ENCODE measurements at regions not wholly inside any gene's neighbourhood (a gene's known extent, or its start where the extent isn't known, plus 50 kb on each side); places are given as distances from the start of the nearest gene placed in this dataset.
"Not testable (repeated sequence)": the region's sequence is repeated elsewhere in the genome, so short reads cannot be mapped to it uniquely, and the experiment has no call there.

- TF ChIP-seq, protein P1, sequence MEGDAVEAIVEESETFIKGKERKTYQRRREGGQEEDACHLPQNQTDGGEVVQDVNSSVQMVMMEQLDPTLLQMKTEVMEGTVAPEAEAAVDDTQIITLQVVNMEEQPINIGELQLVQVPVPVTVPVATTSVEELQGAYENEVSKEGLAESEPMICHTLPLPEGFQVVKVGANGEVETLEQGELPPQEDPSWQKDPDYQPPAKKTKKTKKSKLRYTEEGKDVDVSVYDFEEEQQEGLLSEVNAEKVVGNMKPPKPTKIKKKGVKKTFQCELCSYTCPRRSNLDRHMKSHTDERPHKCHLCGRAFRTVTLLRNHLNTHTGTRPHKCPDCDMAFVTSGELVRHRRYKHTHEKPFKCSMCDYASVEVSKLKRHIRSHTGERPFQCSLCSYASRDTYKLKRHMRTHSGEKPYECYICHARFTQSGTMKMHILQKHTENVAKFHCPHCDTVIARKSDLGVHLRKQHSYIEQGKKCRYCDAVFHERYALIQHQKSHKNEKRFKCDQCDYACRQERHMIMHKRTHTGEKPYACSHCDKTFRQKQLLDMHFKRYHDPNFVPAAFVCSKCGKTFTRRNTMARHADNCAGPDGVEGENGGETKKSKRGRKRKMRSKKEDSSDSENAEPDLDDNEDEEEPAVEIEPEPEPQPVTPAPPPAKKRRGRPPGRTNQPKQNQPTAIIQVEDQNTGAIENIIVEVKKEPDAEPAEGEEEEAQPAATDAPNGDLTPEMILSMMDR (IDR thresholded peaks at IDR 0.05) = no peak
- Histone ChIP-seq H3K27me3 (no peaks in the 10 kb centered on the region), H3K4me3 (no peak overlapping the region), H3K27ac (no peak overlapping the region), H3K36me3 (no peaks in the 10 kb centered on the region), H3K4me1 (peaks cover 0 to 31% (median 5%) of the 10 kb centered on the region in 4 donors), H3K9me3 (no peaks in the 10 kb centered on the region)
- DNase-seq = no peak
- intact Hi-C loops (cut with DNase I; ENCODE audit: low total_unique reads) = no loop called here
These were observed 65.9 kb upstream of the PPP1R12A start for GRCh38 chr12:80000831-80001230.

DNA sequence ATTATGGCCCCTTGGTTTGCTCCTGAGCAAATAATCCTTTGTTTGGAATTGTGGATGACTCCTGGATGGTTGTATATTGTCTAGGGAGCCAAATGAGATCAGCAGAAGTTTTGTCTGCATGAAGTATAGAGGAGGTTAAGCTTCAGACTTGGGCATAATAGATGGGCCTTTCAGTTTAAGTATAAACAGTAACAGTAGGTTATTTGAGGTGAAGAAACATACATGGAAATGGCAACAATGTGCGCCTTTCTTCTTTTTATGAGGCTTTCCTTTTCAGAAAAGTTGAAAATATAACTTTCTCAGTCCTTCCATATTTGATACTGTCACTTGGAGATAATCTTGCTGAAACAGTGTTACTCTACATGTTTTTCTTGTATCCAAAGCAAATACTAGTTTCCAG lies 63.7 kb upstream of the PPP1R12A start:
- no peaks in the 10 kb centered on the region for H3K9me3 ChIP-seq
- no peaks in the 10 kb centered on the region for H3K36me3 ChIP-seq
- no peaks in the 10 kb centered on the region for H3K27me3 ChIP-seq
- TF ChIP-seq, protein P1 (IDR thresholded peaks at IDR 0.05) = no peak
- intact Hi-C loops (cut with DNase I; ENCODE audit: low total_unique reads) = no loop called here
- peaks cover 0 to 31% (median 5%) of the 10 kb centered on the region in 4 donors for H3K4me1 ChIP-seq
- H3K27ac ChIP-seq = peak overlapping the region in 1 of 2 donors; percentile 9
- no peak for DNase-seq
- H3K4me3 ChIP-seq = no peak overlapping the region

GRCh38 chr12:79997096-79997791 lies 62.3 kb upstream of the PPP1R12A start:
- Histone ChIP-seq H3K4me3 (no peak overlapping the region), H3K9me3 (no peaks in the 10 kb centered on the region), H3K36me3 (no peaks in the 10 kb centered on the region), H3K27ac (peak overlapping the region in 1 of 2 donors; percentile 20), H3K27me3 (no peaks in the 10 kb centered on the region), H3K4me1 (peaks cover 0 to 31% (median 5%) of the 10 kb centered on the region in 4 donors)
- TF ChIP-seq, protein P1 (IDR thresholded peaks at IDR 0.05) = no peak
- no peak for DNase-seq
- intact Hi-C loops (cut with DNase I; ENCODE audit: low total_unique reads) = no loop called here

DNA sequence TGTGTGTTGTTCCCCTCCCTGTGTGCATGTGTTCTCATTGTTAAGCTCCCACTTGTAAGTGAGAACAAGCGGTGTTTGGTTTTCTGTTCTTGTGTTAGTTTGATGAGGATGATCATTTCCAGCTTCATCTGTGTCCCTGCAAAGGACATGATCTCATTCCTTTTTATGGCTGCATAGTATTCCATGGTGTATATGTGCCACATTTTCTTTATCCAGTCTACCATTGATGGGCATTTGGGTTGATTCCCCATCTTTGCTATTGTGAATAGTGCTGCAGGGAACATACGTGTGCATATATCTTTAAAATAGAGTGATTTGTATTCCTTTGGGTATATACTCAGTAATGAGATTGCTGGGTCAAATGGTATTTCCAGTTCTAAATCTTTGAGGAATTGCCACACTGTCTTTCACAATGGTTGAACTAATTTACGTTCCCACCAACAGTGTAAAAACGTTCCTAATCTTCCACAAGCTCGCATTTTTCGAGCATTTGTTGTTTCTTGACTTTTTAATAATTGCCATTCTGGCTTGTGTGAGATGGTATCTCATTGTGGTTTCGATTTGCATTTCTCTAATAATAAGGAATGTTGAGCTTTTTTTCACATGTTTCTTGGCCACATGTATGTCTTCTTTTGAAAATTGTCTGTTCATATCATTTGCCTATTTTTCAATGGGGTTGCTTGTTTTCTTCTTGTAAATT lies 60.6 kb upstream of the PPP1R12A start:
- DNase-seq; H3K9me3 ChIP-seq; intact Hi-C loops (cut with DNase I; ENCODE audit: low total_unique reads); H3K27me3 ChIP-seq; H3K27ac ChIP-seq; H3K36me3 ChIP-seq; H3K4me3 ChIP-seq: not testable (repeated sequence)
- H3K4me1 ChIP-seq = peaks cover 0 to 31% (median 5%) of the 10 kb centered on the region in 4 donors

GRCh38 chr12:79993106-79993862 lies 58.4 kb upstream of the PPP1R12A start:
- H3K4me1 ChIP-seq = peaks cover 0 to 20% (median 5%) of the 10 kb centered on the region in 4 donors
- H3K4me3 ChIP-seq = no peak overlapping the region
- no peak overlapping the region for H3K27ac ChIP-seq
- DNase-seq = no peak
- no peaks in the 10 kb centered on the region for H3K27me3 ChIP-seq
- H3K36me3 ChIP-seq = no peaks in the 10 kb centered on the region
- intact Hi-C loops (cut with DNase I; ENCODE audit: low total_unique reads) = no loop called here
- H3K9me3 ChIP-seq = no peaks in the 10 kb centered on the region
- TF ChIP-seq, protein P1 (IDR thresholded peaks at IDR 0.05) = no peak

DNA sequence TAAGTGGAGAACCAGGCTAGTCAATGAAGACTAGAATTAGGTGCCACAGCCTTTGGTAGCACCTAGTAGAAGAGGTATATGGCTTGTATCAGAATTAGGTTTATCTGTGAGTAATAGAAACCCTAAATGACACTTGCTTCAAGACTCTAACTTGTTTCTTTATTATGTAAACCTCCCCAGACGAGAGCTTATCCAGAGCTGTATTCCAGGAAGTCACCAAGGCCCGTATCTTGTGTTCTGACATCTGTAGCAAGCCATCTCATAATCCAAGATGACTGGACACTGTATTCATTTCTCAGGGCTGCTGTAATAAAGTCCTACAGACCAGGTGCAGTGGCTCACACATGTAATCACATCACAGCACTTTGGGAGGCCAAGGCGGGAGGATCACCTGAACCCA lies 56.7 kb upstream of the PPP1R12A start:
- Histone ChIP-seq H3K36me3 (no peaks in the 10 kb centered on the region), H3K27me3 (no peaks in the 10 kb centered on the region), H3K4me3 (no peak overlapping the region), H3K27ac (no peak overlapping the region), H3K9me3 (no peaks in the 10 kb centered on the region), H3K4me1 (peaks cover 0 to 3% (median under 1%) of the 10 kb centered on the region in 4 donors)
- TF ChIP-seq, protein P1 (IDR thresholded peaks at IDR 0.05) = no peak
- intact Hi-C loops (cut with DNase I; ENCODE audit: low total_unique reads) = no loop called here
- DNase-seq = no peak

- H3K4me3 ChIP-seq; intact Hi-C loops (cut with DNase I; ENCODE audit: low total_unique reads); H3K4me1 ChIP-seq; DNase-seq; H3K27ac ChIP-seq; H3K36me3 ChIP-seq; H3K9me3 ChIP-seq; H3K27me3 ChIP-seq: not testable (repeated sequence)
These were observed 55.8 kb upstream of the PPP1R12A start for GRCh38 chr12:79990509-79991338.
